ENCODE measurements at regions not wholly inside any gene's neighbourhood (a gene's known extent, or its start where the extent isn't known, plus 50 kb on each side); places are given as distances from the start of the nearest gene placed in this dataset.
"Not testable (repeated sequence)": the region's sequence is repeated elsewhere in the genome, so short reads cannot be mapped to it uniquely, and the experiment has no call there.

DNA sequence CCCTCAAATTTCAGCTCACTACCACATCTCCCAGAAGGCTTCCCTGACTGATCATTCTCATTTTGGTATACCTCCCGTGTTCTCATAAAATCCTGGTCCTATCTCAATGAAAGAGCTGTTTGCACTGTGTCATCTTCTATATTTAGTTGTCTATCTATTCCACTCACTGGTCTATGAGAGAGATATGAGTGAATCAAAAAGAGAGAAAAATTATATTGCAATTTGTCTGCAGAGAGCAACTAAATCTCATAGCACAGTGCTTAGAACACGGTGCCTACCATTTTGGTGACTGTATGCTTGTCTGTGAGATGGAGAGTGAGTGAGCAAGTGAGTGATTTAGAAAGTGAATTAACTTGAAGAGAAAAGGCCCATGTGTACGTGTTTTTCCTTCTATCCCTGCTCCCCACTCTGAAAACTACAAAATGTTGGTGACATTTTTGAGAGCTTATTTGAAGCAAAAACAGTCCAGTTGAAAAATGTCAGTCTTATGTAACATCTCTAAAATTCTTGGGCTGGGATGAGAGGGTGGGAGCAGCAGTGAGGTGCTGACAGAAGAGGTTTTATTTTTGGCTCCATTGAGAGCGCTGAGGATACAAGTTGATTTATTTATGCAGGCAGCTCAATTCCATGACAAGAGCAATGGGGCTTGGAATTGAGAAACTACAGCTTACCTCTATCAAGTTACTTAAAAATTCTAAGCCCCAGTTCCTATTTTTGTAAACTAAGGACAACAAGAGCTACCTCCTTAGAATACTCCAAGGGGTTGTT is 373.5 kb upstream of the CHST9 start:
- DNase-seq = no peak

DNA sequence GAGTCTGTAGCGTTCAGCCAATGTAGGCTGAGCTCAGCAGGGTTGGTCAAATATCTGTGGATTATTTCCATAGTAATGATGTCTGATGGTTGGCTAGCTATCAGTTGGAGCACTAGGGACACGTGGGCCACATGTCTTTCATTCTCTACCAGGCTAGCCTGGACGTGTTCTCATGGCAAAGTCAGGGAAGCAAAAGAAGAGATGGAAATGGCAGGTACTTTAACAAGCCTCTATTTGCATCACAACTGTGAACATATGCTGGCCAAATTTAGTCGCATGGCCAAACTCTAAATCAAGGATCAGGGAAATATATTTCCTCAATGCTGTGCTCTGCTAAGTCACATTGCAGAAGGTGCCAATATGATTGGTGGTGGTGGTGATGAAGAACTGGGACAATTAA is 371.6 kb upstream of the CHST9 start:
- DNase-seq = no peak

DNA sequence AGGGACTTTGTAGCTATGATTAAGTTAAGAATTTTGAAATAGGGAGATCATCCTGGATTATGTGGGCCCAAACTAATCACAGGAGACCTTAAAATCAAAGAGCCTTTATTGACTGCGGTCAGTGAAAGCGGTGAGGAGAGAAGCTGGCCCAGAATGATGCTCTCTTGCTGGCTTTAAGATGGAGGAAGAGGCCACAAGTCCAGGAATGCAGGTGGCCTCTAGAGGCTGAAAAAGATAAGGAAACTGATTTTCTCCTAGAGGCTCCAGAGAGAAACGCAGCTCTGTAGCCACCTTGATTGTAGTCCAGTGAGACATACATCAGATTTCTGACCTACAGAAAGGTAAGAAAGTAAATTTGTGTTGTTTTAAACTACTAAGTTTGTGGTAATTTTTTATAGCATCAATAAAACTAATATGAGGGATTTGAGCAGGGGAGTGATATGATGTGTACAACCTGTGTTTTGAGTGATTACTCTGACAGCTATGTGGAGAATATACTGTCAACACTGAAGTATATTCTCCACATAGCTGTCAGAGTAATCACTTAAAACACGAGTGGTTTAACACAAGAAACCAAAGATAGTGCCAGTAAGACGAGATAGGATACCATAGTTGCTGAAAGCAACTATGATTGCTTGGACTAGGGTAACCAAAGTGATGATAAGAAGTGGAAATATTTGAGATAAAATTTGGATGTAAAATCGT is 364.4 kb upstream of the CHST9 start:
- DNase-seq = no peak

DNA sequence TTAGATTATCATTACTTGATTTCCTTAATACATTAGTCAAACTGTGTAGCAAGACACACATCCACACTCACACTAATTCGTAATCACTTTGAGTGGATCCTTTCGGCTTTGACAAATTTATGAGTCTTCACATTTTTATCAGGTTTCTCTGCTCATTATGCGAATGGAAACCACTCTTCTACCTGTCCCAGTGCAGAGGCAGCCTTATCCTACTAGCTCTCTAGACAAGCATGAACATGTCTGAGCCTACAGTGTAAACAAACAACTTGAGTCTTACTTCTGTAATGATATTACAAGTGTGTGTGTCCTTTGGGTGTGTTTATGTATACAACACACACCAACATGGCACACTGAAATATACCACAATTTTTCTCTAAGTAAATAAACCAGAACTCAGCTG is 361.9 kb upstream of the CHST9 start:
- DNase-seq = no peak

DNA sequence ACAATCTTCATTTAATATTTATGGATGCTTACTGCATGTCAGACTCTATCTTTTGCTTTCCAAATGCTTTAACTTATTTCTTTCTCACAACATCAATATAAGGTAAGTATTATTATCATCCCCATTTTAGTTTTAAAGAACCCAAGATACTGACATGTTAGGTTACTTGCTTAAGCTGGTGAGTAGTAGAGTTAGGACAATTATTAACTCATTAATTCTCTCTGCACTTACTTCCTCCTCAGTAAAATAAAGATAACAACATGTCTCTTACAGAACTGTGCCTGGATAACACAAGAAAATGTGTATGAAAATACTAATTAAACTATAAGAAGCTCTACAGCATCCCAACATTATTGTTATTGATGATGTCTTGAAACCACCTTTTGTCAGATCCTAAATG is 359.1 kb upstream of the CHST9 start:
- DNase-seq = no peak

DNA sequence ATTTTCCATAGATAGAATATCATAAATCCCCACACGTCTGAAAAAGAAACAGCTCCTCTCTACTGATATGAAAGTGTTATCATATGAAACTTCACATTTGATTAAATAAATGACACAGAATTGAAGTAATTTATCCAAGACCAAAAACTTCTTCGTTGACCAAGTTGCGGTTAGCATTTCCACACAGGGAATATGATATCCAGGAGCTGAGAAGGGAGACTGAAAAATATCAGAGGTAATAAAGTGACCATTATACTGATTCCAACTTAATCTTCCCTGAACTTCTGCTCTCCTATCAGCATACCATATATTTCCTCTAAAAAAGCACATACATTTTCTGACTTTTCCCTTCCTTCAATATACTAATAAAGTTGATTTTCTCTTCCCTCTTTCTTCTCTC is 356.2 kb upstream of the CHST9 start:
- DNase-seq = no peak

DNA sequence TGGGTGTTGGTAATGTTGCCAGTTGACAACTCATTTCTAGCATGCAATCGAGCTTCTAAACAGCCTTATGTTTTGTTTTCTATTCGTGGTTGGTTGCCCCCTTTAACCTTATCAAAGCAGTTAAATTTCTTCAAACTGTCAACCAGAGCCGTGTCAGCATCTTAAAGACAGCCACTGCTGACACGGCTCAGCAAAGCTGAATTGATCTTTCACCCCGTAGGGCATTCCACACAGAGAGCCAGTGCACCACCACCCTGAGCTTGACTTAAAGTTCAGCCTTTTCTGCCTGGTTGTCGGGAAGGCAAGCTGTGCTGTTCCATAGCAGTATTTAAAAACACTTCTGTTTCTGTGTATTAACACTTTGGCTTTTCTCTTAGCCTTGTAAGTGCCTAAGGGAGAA is 355.0 kb upstream of the CHST9 start:
- no peak for DNase-seq

DNA sequence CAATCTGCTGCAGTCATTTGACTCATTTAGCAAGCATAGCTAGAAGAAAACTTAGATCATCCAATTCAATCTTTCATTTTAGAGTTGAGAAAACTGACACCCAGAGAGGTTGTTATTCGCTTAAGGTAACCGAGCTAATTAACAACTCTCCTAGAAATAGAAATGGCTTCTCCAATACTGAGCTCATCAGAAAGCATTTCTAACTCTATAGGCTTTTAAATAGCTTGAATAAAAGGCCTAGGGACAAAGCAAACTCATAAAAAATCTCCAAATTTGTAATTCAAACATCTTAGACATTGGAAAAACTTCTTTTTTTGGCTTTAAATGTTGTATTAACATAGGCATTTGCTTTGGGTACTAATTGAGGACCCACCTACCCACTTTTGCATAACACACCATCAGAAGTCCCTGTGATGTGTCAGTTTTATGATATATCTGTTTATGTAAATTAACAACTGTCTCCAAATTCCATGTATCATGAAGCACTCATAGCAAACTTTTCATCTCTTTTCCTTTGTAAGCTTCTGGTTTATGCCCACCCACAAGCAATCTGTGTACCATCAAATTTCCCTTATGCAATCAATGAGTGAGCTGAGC is 343.9 kb upstream of the CHST9 start:
- no peak for DNase-seq

DNA sequence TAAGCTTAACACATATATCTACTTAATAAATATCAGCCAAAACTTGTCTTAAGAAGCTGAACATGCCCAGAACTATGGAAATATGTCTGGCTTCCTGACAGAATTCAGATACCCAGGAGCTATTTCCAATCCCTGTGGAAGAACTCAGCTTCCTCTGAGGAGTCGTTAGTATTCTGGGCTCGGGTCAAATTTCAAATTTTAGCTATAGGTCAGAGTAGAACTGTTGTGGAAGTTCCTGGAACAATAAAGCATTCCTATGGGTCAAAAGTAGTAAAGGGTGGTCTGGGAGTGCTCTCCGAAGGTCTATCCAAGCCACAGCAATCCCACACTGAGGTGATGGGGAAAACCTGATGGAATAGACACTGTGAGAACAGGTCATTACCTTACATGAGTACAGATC is 342.7 kb upstream of the CHST9 start:
- no peak for DNase-seq

DNA sequence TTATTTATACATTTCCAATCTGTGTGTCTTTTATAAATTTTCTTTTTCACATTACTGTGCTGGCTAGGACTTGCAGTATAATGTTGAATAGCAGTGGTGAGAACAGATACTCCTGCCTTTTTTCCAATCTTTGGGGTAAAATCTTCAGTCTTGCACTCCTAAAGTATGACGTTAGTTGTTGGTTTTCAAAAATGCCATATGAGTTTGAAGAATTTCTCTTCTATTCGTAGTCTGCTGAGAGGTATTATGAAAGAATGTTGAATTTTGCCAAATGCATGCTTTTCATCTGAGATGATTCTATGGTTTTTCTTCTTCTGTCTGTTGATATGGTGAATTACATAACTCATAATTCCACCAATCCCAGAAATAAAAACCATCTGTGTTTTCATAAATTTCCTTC is 335.3 kb upstream of the CHST9 start:
- DNase-seq = no peak

DNA sequence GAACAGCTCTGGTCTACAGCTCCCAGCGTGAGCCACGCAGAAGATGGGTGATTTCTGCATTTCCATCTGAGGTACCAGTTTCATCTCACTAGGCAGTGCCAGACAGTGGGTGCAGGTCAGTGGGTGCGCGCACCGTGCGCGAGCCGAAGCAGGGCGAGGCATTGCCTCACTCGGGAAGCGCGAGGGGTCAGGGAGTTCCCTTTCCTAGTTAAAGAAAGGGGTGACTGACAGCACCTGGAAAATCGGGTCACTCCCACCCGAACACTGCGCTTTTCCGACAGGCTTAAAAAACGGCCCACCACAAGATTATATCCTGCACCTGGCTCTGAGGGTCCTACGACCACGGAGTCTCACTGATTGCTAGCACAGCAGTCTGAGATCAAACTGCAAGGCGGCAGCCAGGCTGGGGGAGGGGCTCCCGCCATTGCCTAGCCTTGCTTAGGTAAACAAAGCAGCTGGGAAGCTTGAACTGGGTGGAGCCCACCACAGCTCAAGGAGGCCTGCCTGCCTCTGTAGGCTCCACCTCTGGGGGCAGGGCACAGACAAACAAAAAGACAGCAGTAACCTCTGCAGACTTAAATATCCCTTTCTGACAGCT is 325.0 kb upstream of the CHST9 start:
- not testable (repeated sequence) for DNase-seq

DNA sequence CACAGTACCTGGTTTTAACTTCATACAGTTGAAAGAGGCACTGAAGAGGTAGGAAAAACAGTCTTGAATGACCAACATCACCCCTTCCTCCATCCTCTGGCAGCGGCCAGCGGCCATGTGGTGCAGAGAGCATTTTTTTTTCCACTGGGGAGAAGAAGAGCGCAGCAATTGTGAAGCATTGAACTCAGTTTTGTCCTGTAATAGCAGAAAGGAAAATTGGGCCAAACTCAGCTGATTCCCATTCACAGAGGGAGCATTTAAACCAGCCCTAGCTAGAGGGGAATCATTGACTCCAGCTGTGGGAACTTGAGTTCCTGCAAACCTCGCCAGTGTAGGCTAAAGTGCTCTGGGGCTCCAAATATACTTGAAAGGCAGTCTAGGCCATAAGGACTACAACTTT is 316.6 kb upstream of the CHST9 start:
- DNase-seq = no peak

DNA sequence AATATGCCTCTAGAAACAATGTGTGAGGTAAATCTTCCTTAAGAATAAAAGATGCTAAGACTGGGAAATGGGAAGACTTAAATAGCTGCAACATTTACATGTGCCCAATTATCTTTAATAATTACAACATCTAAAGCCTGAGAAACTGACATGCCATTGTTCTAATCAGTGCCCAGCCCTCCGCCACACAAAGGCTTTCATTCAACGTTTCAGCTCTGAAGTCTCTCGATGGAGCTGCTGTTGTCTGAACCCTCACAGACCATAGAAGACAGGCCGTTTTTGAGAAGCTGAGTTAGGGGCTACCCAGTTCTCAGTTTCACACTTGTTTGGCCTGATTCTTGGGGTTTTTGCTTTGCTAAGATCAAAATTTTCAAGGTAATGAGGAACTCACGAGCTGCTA is 315.4 kb upstream of the CHST9 start:
- no peak for DNase-seq

DNA sequence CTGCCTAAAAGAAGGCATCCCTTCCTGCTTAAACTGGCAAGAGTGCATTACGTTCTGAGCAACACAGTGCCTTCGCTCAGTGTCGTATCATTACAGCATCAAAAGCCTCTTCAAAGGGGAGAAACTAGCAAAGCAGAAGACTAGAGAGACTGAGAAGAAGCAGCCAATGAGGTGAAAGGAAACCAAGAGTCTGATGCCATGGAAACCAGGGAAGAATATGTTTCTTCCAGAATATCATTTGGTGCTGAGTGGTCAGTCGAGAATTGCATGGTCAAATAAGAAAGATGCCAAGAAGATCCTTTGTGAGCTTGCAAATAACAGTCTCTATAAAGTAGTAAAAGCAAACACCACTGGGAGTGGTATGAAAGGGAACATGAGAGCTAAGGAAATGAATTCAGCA is 312.1 kb upstream of the CHST9 start:
- no peak for DNase-seq

DNA sequence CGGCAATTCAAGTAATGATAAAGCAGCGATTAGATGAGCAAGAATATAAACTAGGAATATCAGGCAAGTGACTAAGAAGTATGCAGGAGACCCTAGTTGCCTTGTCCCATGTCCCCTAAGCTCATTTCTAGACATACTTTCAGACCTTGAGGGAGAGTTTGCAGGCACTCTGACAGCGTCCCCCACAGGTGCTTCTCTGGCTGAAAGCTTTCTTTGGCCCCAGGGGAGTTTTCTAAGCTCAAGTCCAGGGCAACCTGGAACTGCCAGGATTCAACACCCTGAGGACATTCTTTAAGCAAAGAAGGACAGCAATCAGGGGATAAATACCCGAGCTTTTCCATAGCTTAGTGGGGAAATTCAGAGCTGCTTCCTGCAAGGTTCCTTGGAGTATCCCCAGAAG is 308.1 kb upstream of the CHST9 start:
- no peak for DNase-seq

DNA sequence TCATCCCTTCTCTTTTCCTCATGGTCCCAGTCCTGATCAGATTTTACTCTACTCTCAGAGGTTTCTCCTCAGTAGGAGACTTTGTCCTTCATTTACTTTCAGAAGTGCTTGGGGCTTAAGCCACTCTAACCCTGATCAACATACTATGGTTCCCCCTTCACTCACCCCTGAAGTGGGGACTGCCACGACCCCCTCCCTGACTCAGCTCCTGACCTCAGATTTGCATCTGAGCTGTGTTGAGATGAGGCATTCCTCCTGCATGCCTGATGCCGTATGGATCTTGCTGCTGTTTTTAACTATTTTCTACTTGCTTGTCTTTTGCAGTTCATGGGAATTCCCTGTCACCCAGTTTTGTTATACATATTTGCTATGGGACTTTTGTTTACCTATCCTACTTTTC is 306.7 kb upstream of the CHST9 start:
- DNase-seq = no peak

DNA sequence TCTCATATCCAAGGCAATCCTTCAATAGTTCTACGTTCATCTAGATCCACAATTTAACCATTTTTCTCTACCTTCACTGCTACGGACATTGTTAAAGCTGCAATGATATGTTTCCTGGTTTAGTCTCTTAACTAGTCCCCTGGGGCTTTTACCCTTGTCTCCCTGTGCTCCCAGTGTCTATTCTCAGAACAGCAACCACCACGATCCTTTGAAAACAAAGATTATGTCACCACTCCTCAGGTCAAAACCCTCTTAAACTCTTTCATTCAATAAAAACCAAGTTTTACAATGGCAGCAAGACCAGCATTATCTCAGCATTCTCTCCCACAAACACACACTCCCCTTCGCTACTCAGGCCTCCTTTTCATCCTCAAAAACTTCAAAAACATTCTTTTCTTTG is 298.2 kb upstream of the CHST9 start:
- DNase-seq = no peak

DNA sequence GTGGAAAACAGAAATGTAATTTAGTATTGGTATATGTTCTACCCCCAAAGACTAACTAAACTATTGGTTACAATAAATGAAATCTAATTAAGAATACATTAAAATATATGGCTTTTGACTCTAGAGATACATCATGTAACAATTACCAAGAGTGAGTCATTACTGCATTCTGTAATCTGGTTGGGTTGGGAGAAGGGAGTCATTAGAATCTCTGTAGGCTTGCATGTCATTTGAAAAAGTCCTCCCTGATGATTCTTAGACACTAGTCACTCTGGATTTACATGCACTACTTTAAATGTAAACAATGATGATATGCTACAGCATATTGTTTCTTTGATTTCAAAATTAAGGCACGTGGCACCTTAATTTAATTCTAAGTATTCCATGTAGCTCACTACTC is 293.4 kb upstream of the CHST9 start:
- no peak for DNase-seq

DNA sequence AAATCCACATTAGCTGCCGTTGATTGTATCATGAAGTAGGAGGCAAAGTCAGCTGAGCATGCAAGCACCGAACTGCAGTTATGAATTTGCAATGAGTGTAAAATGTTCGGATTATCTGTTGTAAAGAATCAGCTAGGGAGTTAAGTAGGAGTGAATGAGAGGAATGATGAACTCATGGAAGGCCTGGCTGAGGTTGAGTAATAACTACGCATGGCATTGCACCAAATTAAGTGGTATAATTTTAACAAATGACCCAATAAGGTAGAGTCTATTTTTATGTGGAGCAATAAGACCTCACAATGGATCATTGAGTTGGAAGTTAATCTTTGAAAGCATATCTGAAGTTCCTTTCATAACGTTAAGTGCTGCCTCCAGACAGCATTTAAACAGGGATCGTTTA is 288.2 kb upstream of the CHST9 start:
- DNase-seq = no peak

DNA sequence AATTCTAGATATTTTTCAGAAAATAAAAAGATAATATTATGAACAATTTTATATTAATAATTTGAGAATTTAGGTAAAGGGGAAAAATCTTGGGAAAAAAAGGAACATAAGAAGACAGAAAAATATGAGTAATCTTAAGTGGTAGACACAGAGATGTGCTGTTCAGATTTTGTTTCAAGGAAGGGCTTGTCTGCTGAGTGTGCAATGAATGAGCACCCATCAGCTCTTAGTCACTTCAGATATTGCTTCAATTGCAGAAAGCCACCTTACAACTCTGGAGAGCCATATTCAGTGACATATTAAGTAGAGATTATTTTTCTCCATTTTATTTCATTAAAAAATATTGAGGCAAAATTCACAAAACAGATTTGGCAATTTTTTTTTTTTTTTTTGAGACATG is 282.0 kb upstream of the CHST9 start:
- DNase-seq = no peak

DNA sequence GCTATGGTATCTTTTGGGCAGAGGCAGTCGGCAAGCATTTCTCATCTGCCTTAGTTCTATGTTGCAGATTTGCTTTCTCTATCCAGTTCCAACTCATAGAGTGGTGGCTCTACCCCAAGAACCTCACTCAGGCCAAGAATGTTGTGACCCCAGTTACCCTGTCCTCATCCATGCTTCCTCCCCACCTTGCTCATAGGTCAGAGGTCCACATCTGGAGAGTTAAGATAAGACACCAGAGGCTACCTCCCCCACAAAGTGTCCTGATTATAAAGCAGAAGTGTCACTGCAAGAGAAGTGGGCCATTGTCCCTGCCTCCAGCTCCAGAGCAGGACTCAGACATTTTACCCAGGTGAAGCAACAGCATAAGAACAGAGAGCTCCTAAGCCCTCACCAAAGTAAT is 276.8 kb upstream of the CHST9 start:
- no peak for DNase-seq

DNA sequence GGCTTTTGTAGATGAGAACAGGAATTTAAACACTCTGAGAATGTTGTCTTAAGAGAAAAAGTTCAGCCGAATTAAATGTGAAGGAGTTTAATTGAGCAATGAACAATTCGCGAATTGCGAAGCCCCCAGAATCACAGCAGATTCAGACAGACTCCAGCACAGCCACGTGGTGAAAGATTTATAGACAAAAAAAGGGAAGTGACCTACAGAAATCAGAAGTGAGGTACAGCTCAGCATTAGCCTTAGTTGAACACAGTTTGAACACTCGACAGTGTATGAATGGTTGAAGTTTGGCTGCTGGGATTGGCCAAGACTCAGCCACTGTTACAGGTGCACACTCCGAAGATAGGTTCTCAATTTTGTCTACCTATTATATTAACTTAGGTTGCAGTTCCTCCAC is 264.0 kb upstream of the CHST9 start:
- no peak for DNase-seq

DNA sequence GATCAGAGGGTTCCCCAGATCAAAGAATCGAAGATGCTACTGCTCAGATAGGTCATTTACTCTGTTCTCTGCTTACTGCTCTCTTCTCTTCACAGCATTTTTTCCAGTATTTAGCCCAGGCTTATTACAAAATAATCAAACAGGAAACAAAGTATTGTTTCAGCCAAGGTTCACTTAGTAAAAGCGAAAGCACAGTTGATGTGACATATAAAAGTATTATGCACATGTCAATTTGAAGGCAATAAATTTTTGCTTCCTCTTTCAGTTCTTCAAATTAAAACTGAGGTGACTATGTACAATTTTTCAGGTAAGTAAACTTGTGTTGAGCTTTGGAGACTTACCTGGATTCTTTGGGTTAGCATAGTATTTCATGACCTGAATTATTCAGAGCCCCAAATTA is 262.8 kb upstream of the CHST9 start:
- DNase-seq = no peak

DNA sequence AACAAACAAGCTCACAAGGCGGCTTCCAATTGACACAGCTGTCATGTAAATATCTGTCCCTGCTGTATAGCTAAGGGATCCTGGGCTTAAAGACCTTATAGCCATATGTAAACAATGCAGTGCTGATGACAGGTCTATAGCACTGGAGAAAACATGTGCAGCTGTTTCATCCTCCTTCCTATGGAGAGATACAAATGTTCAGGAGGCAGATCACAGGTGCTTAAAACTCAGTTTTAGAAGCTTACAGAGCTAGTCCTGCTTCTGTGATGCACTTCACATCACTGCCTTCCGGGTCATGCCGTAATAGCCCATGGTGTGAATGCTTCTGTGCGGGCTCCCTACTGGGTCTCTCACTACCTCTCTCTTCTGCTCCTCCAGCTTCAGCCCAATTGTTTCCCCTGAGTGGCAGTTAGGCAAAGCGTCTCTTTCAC is 262.4 kb upstream of the CHST9 start:
- DNase-seq = no peak
